ENCODE measurements at regions not wholly inside any gene's neighbourhood (a gene's known extent, or its start where the extent isn't known, plus 50 kb on each side); places are given as distances from the start of the nearest gene placed in this dataset.

DNA sequence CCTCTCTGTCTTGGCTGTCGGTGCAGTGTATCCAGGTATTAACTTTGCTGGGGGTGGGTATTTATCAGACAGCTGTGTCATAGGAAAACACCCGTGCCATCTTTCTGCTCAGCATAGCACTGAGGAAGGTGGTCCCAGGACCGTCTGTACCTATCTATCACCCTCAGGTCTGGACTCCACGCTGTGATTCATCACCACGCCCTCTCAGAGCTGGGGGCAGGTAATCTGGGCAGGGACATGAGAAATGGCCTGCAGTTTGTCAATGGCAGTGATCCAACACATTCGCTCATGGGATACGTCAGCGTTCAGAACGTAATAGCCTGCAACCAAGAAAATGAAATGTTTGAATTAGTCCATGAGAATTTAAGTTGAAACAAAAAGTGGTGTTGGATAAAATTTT, 151.6 kb upstream of the MAP1B start:
- TF ChIP-seq POLR2A (IDR thresholded peaks at IDR 0.05; ENCODE audit: low read depth, low read length): no peak
- TF ChIP-seq, protein P1, sequence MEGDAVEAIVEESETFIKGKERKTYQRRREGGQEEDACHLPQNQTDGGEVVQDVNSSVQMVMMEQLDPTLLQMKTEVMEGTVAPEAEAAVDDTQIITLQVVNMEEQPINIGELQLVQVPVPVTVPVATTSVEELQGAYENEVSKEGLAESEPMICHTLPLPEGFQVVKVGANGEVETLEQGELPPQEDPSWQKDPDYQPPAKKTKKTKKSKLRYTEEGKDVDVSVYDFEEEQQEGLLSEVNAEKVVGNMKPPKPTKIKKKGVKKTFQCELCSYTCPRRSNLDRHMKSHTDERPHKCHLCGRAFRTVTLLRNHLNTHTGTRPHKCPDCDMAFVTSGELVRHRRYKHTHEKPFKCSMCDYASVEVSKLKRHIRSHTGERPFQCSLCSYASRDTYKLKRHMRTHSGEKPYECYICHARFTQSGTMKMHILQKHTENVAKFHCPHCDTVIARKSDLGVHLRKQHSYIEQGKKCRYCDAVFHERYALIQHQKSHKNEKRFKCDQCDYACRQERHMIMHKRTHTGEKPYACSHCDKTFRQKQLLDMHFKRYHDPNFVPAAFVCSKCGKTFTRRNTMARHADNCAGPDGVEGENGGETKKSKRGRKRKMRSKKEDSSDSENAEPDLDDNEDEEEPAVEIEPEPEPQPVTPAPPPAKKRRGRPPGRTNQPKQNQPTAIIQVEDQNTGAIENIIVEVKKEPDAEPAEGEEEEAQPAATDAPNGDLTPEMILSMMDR (conservative IDR thresholded peaks at IDR 0.05; ENCODE audit: low read depth, low read length): no peak
- no peak for TF ChIP-seq BHLHE40 (IDR thresholded peaks at IDR 0.05; ENCODE audit: low read depth, low read length)
- no peak for TF ChIP-seq MAZ (IDR thresholded peaks at IDR 0.05; ENCODE audit: borderline replicate concordance, low read depth, low read length)
- TF ChIP-seq CEBPB (IDR thresholded peaks at IDR 0.05; ENCODE audit: low read depth, low read length): no peak
- no peak for TF ChIP-seq RAD21 (IDR thresholded peaks at IDR 0.05; ENCODE audit: low read length)
- no peak for TF ChIP-seq MXI1 (IDR thresholded peaks at IDR 0.05; ENCODE audit: borderline replicate concordance, low read depth, low read length)
- TF ChIP-seq, protein P2, sequence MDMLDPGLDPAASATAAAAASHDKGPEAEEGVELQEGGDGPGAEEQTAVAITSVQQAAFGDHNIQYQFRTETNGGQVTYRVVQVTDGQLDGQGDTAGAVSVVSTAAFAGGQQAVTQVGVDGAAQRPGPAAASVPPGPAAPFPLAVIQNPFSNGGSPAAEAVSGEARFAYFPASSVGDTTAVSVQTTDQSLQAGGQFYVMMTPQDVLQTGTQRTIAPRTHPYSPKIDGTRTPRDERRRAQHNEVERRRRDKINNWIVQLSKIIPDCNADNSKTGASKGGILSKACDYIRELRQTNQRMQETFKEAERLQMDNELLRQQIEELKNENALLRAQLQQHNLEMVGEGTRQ (IDR thresholded peaks at IDR 0.05; ENCODE audit: low read depth, low read length): no peak
- TF ChIP-seq RFX5 (IDR thresholded peaks at IDR 0.05; ENCODE audit: low read depth, low read length): no peak
- TF ChIP-seq SMC3 (IDR thresholded peaks at IDR 0.05; ENCODE audit: low read depth, low read length): no peak
- no peak for TF ChIP-seq RCOR1 (IDR thresholded peaks at IDR 0.05; ENCODE audit: insufficient replicate concordance, low read length)
- TF ChIP-seq, protein P3, sequence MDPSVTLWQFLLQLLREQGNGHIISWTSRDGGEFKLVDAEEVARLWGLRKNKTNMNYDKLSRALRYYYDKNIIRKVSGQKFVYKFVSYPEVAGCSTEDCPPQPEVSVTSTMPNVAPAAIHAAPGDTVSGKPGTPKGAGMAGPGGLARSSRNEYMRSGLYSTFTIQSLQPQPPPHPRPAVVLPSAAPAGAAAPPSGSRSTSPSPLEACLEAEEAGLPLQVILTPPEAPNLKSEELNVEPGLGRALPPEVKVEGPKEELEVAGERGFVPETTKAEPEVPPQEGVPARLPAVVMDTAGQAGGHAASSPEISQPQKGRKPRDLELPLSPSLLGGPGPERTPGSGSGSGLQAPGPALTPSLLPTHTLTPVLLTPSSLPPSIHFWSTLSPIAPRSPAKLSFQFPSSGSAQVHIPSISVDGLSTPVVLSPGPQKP (IDR thresholded peaks at IDR 0.05; ENCODE audit: borderline replicate concordance, low read depth, low read length): no peak
- no peak for TF ChIP-seq FOS (IDR thresholded peaks at IDR 0.05; ENCODE audit: low read depth, low read length)

Measured in IMR-90 (cell line).